ENCODE measurements at regions not wholly inside any gene's neighbourhood (a gene's known extent, or its start where the extent isn't known, plus 50 kb on each side); places are given as distances from the start of the nearest gene placed in this dataset.

GRCh38 chr5:7960142-7960541, 91.2 kb downstream of the MTRR start:
- TF ChIP-seq CTCF (IDR thresholded peaks at IDR 0.05) (no peak), POLR2A (IDR thresholded peaks at IDR 0.05) (no peak)
